ENCODE measurements at regions not wholly inside any gene's neighbourhood (a gene's known extent, or its start where the extent isn't known, plus 50 kb on each side); places are given as distances from the start of the nearest gene placed in this dataset.

DNA sequence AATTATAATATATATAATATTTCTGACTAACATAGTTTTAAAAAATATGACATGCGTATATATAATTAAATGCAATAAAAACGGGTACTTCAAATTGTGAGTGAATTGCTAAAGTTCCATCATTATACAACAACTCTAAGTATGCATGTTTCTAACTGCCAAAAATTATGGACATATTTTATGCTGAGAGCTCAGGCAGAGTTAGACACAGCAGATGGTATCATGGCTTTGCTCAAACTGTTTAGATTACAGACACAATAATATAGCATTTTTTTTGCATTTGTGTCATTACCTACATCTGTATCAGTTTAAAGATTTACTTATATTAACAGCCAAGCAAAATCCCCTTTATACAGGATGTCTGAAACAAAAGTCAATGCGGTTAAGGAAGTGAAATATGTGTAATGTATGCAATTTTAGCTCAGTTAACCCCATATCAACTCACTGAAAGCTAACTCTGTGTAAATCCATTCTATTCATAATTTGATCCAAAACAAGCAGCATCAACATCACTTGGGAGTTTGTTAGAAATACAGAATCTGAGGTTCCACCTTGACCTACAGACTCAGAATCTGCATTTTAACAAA is 119.1 kb upstream of the CNKSR2 start:
- H3K4me3 ChIP-seq, result no peak overlapping the region
- DNase-seq (no peak), ATAC-seq (no peak)
- no peaks in the 10 kb centered on the region for H3K27me3 ChIP-seq
- intact Hi-C loops (cut with DNase I), result no loop called here
- H3K4me1 ChIP-seq, result no peaks in the 10 kb centered on the region
- no peaks in the 10 kb centered on the region for H3K36me3 ChIP-seq
- TF ChIP-seq, protein P1, sequence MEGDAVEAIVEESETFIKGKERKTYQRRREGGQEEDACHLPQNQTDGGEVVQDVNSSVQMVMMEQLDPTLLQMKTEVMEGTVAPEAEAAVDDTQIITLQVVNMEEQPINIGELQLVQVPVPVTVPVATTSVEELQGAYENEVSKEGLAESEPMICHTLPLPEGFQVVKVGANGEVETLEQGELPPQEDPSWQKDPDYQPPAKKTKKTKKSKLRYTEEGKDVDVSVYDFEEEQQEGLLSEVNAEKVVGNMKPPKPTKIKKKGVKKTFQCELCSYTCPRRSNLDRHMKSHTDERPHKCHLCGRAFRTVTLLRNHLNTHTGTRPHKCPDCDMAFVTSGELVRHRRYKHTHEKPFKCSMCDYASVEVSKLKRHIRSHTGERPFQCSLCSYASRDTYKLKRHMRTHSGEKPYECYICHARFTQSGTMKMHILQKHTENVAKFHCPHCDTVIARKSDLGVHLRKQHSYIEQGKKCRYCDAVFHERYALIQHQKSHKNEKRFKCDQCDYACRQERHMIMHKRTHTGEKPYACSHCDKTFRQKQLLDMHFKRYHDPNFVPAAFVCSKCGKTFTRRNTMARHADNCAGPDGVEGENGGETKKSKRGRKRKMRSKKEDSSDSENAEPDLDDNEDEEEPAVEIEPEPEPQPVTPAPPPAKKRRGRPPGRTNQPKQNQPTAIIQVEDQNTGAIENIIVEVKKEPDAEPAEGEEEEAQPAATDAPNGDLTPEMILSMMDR (IDR thresholded peaks at IDR 0.05), result no peak
- 71 to 78% methylated on average over 3 of the region's 3 CpGs for WGBS, 2 donors
- no peak overlapping the region for H3K27ac ChIP-seq
- H3K9me3 ChIP-seq, result no peaks in the 10 kb centered on the region

DNA sequence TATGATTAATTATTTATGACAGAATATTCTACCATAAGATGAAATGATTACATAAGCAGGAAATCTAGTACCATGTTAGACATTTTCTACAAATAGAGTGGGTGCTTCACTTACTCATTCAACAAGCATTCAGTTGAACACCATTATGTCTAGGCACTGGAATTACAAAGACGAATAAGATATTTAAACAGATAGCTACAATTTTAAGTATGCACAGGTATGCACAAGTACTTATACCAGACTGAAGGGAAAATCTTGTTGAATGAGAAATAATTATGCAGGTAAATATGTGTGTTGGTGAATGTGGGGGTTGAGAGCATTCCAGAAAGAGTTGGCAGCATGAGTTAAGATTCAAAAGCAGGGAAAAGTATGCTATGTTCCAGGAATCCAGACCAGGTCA is 107.3 kb upstream of the CNKSR2 start:
- no peak overlapping the region for H3K4me3 ChIP-seq
- H3K27me3 ChIP-seq, result no peaks in the 10 kb centered on the region
- H3K27ac ChIP-seq, result no peak overlapping the region
- H3K9me3 ChIP-seq, result peaks cover 0 to 30% (median 3%) of the 10 kb centered on the region in 11 donors
- ATAC-seq (no peak), DNase-seq (no peak)
- TF ChIP-seq, protein P1 (IDR thresholded peaks at IDR 0.05), result no peak
- no peaks in the 10 kb centered on the region for H3K36me3 ChIP-seq
- no peaks in the 10 kb centered on the region for H3K4me1 ChIP-seq
- intact Hi-C loops (cut with DNase I), result no loop called here
- WGBS, 2 donors, result 69 to 89% methylated on average over 1 of the region's 1 CpG

DNA sequence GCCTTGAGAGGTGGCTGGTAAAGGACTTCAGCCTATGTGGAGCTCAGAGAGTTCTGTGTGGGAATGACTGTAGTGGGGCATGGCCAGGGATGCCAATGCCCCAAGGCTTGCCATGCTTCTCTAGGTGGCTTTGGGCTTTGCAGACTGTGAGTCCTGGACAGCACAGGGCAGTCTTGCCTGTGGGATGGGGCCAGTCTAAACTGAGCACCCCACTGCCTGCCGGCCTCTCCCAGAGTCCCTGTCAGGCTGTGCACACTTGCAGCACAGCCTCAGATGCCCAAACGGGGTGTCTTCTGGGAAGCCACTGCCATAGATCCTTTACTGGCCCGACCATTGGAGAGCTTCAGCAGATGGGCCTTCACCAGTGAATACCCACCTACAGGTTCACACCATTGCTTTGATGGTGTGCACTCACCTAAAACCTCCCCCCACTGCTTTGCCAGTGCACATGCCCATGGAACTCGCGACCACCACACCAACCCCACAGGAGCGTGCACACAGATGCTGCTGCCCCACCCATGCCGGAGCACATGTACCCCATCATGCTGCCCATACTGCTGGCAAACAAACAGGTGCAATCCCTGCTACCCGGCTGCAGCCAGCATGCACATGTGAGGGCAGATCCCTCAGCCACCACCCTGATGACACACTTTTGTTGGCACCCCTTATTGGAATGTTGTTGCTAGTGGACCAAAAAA is 97.3 kb upstream of the CNKSR2 start:
- TF ChIP-seq, protein P1 (IDR thresholded peaks at IDR 0.05), result no peak
- H3K27me3 ChIP-seq, result no peaks in the 10 kb centered on the region
- DNase-seq (no peak), ATAC-seq (no peak)
- H3K9me3 ChIP-seq, result peaks cover 0 to 10% (median 0%) of the 10 kb centered on the region in 11 donors
- intact Hi-C loops (cut with DNase I), result no loop called here
- 85 to 87% methylated on average over 7 to 8 of the region's 8 CpGs for WGBS, 2 donors
- H3K4me3 ChIP-seq, result no peak overlapping the region
- no peak overlapping the region for H3K27ac ChIP-seq
- H3K4me1 ChIP-seq, result no peaks in the 10 kb centered on the region
- no peaks in the 10 kb centered on the region for H3K36me3 ChIP-seq

DNA sequence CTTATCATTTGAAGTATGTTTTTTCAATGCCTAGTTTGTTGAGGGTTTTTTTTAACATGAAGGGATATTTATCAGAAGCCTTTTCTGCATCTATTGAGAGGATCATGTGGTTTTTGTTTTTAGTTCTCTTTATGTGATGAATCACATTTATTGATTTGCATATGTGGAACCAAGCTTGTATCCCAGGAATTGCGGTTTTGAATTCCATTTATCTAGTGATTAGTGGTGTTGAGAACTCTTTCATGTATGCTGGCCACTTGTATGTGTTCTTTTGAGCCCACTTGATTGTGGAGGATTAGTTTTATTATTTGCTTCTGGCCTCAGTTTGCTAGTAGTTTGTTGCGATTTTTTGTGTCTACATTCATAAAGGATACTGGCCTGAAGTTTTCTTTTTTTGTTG is 85.0 kb upstream of the CNKSR2 start:
- no peaks in the 10 kb centered on the region for H3K27me3 ChIP-seq
- DNase-seq, result no peak
- peaks cover 0 to 2% (median 0%) of the 10 kb centered on the region in 11 donors for H3K9me3 ChIP-seq
- 82 to 84% methylated on average over 2 of the region's 2 CpGs for WGBS, 2 donors
- ATAC-seq, result no peak
- TF ChIP-seq, protein P1 (IDR thresholded peaks at IDR 0.05), result no peak
- no peak overlapping the region for H3K27ac ChIP-seq
- no peaks in the 10 kb centered on the region for H3K4me1 ChIP-seq
- H3K4me3 ChIP-seq, result no peak overlapping the region
- no peaks in the 10 kb centered on the region for H3K36me3 ChIP-seq
- intact Hi-C loops (cut with DNase I), result no loop called here
